Choroid plexus epithelial cell (primary cell): ENCODE measurements at regions not wholly inside any gene's neighbourhood (a gene's known extent, or its start where the extent isn't known, plus 50 kb on each side); places are given as distances from the start of the nearest gene placed in this dataset.

Source experiments
- DNase-seq: peaks from one replicate; pipeline ENCODE4 v3.0.0-alpha.2; 2010; ENCODE audit warnings: low read depth
- H3K4me3 ChIP-seq: 2 replicates; pipeline ENCODE4 v1.5.1; 2011; ENCODE audit warnings: low read depth, mild to moderate bottlenecking, control low read depth, low read length, moderate library complexity
- TF ChIP-seq, protein P1 (sequence below): conservative IDR thresholded peaks from 2 replicates; pipeline ENCODE4 v1.5.1; 2011; ENCODE audit warnings: low read depth, mild to moderate bottlenecking, control low read depth, inconsistent platforms, low read length, moderate library complexity

DNA sequence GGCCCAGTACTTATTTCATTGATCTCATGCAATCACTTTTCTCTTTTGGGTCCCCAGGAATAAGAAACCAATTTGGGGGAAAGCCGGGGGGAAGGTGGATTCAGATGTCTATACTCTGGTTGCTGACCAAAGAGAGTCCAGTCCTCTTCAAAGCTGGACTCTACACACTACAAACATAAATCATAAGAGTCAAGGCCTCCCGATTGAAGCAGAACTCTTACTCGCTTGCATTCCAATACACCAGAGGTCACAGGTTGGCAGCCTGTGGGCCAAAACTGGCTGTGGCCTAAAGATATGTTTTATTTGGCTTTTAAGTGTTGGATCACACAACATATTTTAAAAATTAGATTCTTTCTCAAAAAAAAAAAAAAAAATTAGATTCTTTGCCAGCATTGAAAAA is 311.4 kb upstream of the MSX2 start:
- TF ChIP-seq, protein P1, sequence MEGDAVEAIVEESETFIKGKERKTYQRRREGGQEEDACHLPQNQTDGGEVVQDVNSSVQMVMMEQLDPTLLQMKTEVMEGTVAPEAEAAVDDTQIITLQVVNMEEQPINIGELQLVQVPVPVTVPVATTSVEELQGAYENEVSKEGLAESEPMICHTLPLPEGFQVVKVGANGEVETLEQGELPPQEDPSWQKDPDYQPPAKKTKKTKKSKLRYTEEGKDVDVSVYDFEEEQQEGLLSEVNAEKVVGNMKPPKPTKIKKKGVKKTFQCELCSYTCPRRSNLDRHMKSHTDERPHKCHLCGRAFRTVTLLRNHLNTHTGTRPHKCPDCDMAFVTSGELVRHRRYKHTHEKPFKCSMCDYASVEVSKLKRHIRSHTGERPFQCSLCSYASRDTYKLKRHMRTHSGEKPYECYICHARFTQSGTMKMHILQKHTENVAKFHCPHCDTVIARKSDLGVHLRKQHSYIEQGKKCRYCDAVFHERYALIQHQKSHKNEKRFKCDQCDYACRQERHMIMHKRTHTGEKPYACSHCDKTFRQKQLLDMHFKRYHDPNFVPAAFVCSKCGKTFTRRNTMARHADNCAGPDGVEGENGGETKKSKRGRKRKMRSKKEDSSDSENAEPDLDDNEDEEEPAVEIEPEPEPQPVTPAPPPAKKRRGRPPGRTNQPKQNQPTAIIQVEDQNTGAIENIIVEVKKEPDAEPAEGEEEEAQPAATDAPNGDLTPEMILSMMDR = no peak
- no peak for DNase-seq
- no peak overlapping the region for H3K4me3 ChIP-seq

DNA sequence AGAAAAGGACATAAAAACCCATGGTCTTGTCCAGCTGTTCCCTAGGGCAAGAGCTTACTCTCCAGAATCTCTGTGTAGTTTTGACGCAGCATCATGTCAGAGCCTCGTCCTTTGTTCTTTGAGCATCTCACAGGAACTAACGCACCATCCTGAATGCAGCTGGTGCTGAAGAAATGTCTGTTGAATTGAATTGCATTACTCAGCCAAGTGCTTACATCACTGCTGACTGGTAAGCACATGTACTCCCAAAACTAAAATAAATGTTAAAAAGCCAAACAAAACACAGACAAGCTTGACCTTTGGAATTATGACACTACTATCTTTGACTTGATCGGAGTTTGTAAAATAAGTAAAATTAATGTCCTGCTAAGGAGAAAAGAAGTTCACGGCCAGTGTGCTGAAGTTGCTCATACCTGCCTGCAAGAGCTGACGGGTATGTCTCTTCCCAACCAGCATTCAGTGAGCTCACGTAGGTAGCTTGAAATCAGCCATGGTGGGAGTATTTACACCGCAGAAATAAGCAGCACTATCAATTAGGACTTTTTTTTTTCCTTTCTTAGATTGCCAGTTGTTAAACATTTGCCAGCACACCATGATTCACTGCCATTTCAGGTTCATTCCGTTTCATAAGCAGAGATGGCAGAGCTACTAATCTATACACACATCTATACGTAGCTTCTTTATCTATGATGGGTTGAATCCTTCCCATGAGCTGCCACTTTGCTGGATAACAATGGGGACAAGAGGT is 310.6 kb upstream of the MSX2 start:
- no peak overlapping the region for H3K4me3 ChIP-seq
- DNase-seq = peak; percentile 52
- TF ChIP-seq, protein P1 = no peak

DNA sequence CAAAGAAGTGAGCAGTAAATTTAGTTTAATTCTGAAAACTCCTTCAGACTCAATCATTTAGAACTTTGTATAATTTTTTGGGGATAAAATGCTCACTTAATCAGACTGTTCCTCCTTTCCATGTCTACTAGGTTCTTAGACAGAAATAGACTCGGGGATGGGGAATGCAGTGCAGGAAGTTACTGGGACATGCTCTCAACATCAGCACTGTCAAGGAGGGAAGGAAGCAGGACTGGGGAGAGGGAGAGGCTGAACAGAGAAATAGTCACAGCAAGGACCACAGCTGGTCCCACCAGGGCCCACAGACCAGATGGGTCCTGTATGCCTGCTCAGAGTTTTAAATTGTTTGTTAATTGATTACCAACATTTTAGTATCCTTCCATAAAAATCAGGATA is 310.1 kb upstream of the MSX2 start:
- no peak for DNase-seq
- TF ChIP-seq, protein P1 = no peak
- H3K4me3 ChIP-seq = no peak overlapping the region

DNA sequence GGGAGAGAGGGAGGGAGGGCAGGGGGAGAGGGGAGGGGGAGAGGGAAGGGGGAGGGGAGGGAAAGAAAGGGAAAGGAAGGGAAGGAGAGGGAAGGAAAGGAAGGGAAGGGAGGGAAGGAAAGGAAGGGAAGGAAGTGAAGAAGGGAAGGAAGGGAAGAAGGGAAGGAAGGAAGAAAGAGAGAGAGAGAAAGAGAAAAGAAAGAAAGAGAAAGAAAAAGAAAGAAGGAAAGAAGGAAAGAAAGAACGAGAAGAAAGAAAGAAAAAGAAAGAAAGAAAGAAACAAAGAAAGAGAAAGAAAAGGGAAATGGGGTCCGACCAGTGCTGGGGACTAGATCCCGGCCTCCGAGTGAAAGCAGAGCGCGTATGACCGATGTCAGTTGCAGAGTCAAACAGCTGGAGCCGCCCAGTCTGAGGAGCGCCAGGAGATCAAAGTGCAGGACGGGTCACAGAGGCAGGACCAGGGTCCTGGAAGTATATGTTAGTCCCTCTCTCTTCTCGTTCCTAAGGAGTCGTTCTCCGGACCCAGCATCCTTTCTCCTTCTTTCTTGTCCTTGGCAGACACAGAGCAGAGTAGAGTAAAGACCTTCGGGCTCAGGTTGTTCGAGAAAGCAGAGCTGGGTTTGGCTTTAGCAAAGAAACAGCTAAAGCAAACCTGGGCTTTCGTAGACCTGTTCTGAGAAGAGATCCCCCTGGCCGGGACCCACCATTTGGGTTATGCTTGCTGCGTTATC is 305.4 kb upstream of the MSX2 start:
- H3K4me3 ChIP-seq = peak overlapping the region; percentile 30
- TF ChIP-seq, protein P1 = no peak
- DNase-seq = no peak

DNA sequence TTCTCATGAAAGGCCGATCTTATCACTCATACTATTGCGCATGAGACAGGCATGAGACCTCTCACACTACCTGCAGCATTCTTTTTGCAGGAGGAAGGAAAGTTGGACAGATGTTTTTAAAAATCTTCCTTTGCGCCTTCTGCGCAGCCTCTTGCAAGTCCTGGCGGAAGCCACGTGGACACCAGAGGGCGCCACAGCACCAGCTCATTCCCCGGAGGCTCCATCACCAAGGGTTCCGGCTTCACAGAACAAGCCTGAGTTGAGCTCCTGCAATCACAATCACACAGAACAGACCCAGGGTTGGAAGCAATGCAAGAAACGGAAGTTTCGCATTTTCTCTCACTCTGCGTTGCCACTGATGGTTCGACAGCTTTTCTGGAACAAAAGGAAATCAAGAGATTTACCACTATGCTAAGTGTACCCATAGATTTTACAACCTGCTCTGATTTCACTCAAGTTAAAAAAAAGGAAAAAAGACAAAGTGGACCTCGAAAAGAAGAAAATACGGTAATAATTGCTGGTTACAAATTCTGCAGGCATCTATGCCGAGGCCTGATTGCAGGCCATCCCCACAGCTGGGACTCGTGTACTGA is 304.7 kb upstream of the MSX2 start:
- peak; percentile 97 for DNase-seq
- TF ChIP-seq, protein P1 = peak; percentile 99
- peak overlapping the region; percentile 27 for H3K4me3 ChIP-seq

DNA sequence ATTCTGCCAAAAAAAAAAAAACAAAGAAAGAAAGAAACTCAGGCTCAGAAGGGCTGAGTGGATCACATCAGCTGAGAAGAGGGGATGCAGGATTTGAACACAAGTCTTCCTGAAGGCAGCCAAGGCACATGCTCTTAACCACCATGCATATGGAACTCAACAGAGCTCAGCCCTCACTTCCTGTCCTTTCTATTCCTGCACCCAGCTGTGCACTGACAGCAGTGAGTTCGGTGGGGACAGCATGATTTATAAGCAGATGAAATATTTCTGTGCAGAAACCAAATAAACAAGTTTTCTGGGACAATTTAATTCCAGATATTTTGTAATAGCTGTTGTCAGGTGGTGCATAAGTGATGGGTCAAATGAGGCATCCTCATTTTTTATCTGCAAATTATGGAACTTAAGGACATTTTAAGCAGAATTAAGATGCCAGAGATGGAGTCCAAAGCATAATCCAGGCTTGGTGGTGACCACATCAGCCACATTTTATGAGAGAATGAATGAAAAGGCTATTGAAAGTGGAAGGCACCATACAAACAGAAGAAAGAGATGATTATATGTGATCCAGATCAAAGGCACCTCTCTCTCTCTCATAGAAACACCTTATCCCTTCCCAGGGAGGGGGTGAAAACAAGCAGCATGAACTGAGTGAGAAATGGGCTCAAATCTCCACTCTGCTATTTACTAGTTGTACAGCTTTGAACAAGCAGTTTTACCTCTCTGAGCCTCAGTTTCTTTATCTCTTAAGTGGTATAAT is 303.6 kb upstream of the MSX2 start:
- H3K4me3 ChIP-seq = no peak overlapping the region
- no peak for DNase-seq
- TF ChIP-seq, protein P1 = no peak
